ENCODE measurements at regions not wholly inside any gene's neighbourhood (a gene's known extent, or its start where the extent isn't known, plus 50 kb on each side); places are given as distances from the start of the nearest gene placed in this dataset.

- H4K20me1 ChIP-seq (replicated peaks; ENCODE audit: control insufficient read depth, extremely low read depth, insufficient read depth, low read length) = no peaks in the 10 kb centered on the region
- H2AFZ ChIP-seq (ENCODE audit: low read depth, low read length) = no peak overlapping the region
- H3K4me3 ChIP-seq (replicated peaks in 1 of 3; ENCODE audit: insufficient read depth in 1 of 3, low read depth in 1 of 3, low read length in 3 of 3) = no peak overlapping the region
- no peaks in the 10 kb centered on the region for H3K9me1 ChIP-seq (replicated peaks; ENCODE audit: control insufficient read depth, extremely low read depth, insufficient read depth, low read length)
- FAIRE-seq = no peak
- H3K36me3 ChIP-seq (ENCODE audit: control insufficient read depth in 2 of 2, extremely low read depth in 1 of 2, insufficient read depth in 2 of 2, low read length in 2 of 2) = no peaks in the 10 kb centered on the region
- intact Hi-C loops (cut with micrococcal nuclease) (no loop called here), dilution Hi-C loops (cut with MboI; ENCODE audit: extremely low pct_ligation_motif_present, low sequenced_read_pairs) (no loop called here)
- no peaks in the 10 kb centered on the region for H3K27me3 ChIP-seq (ENCODE audit: control insufficient read depth in 2 of 2, insufficient read depth in 2 of 2, low read length in 2 of 2)
- no peak for TF ChIP-seq EZH2 (IDR thresholded peaks at IDR 0.05; ENCODE audit: borderline replicate concordance, low read depth, low read length, severe bottlenecking)
- TF ChIP-seq FOS (IDR thresholded peaks at IDR 0.05; ENCODE audit: borderline replicate concordance, insufficient read depth, low read length) = no peak
- TF ChIP-seq MAX (IDR thresholded peaks at IDR 0.05; ENCODE audit: insufficient read depth, insufficient read length) = no peak
- no peak for TF ChIP-seq GATA2 (IDR thresholded peaks at IDR 0.05; ENCODE audit: insufficient read depth, insufficient read length, low read depth, low read length)
- no peak for TF ChIP-seq MYC (IDR thresholded peaks at IDR 0.05; ENCODE audit: low read depth, low read length)
- TF ChIP-seq JUN (IDR thresholded peaks at IDR 0.05; ENCODE audit: borderline replicate concordance, insufficient read depth, insufficient read length, low read depth) = no peak
- TF ChIP-seq POLR2AphosphoS5 (IDR thresholded peaks at IDR 0.05; ENCODE audit: insufficient read depth, low read depth, low read length) = no peak
- no peak for TF ChIP-seq CTCF (IDR thresholded peaks at IDR 0.05; ENCODE audit: extremely low read depth in 1 of 2, insufficient read depth in 1 of 2, low read depth in 1 of 2, low read length in 2 of 2)
- no peak for TF ChIP-seq POLR2A (IDR thresholded peaks at IDR 0.05; ENCODE audit: low read depth, low read length)
- POLR2A ChIA-PET = no interaction called here
- DNase-seq (ENCODE audit: low read depth, low spot score) = no peak
- H3K9ac ChIP-seq (replicated peaks; ENCODE audit: extremely low read depth, insufficient read depth, low read length) = no peak overlapping the region
- no peaks in the 10 kb centered on the region for H3K4me1 ChIP-seq (ENCODE audit: control insufficient read depth, extremely low read depth, insufficient read depth, low read length)
- peaks cover 3% of the 10 kb centered on the region for H3K9me3 ChIP-seq (replicated peaks; ENCODE audit: control insufficient read depth, insufficient read depth, low read length)
- CTCF ChIA-PET = no interaction called here
- H3K79me2 ChIP-seq (ENCODE audit: control insufficient read depth, insufficient read depth, low read length) = no peaks in the 10 kb centered on the region
- no TSS peak for BruUV-seq (replicated peaks)
- H3K4me2 ChIP-seq (ENCODE audit: insufficient read depth, low read length) = no peak overlapping the region
- no peak overlapping the region for H3K27ac ChIP-seq (ENCODE audit: insufficient read depth, low read depth, low read length)
Observed at GRCh38 chr5:110116539-110116938, 426.8 kb downstream of the MAN2A1 start.

Data from endothelial cell of umbilical vein (primary cell).